Liver (tissue), 8 donors: ENCODE measurements at regions not wholly inside any gene's neighbourhood (a gene's known extent, or its start where the extent isn't known, plus 50 kb on each side); places are given as distances from the start of the nearest gene placed in this dataset.
"Not testable (repeated sequence)": the region's sequence is repeated elsewhere in the genome, so short reads cannot be mapped to it uniquely, and the experiment has no call there.

Experiments
- DNase-seq: peaks from one replicate; pipeline ENCODE4 v3.0.0-alpha.2; 2017; ENCODE audit warnings: low spot score
- H3K27ac ChIP-seq, 2 donors: one replicate each; pipeline ENCODE4 v1.7.0; 2013; ENCODE audit warnings: inconsistent platforms in 2 of 2, low read length in 2 of 2, control low read depth in 1 of 2, low read depth in 1 of 2, mild to moderate bottlenecking in 1 of 2
- H3K27me3 ChIP-seq, 4 donors: one replicate each; pipeline versions ENCODE4 v1.6.1 to v1.7.0; 2013; ENCODE audit warnings: low read length in 3 of 4, inconsistent platforms in 1 of 4, mild to moderate bottlenecking in 1 of 4, moderate library complexity in 1 of 4; ENCODE audit not compliant: control insufficient read depth in 4 of 4, insufficient read depth in 4 of 4
- H3K36me3 ChIP-seq, 4 donors: one replicate each; pipeline versions ENCODE4 v1.6.1 to v1.7.0; 2013; ENCODE audit warnings: low read length in 3 of 4, mild to moderate bottlenecking in 3 of 4, low read depth in 1 of 4, moderate library complexity in 1 of 4; ENCODE audit not compliant: control insufficient read depth in 4 of 4, insufficient read depth in 3 of 4
- H3K4me1 ChIP-seq, 4 donors: one replicate each; pipeline versions ENCODE4 v1.6.1 to v1.7.0; 2013; ENCODE audit warnings: low read length in 3 of 4, mild to moderate bottlenecking in 3 of 4, moderate library complexity in 1 of 4; ENCODE audit not compliant: control insufficient read depth in 4 of 4, insufficient read depth in 4 of 4
- H3K4me3 ChIP-seq, 3 donors: one replicate each; pipeline versions ENCODE4 v1.6.1 to v1.7.0; 2013; ENCODE audit warnings: low read length in 3 of 3, control low read depth in 1 of 3, low read depth in 1 of 3, mild to moderate bottlenecking in 1 of 3
- H3K9ac ChIP-seq, 2 donors: one replicate each; pipeline ENCODE4 v1.7.0; 2013; ENCODE audit warnings: low read length in 2 of 2, mild to moderate bottlenecking in 2 of 2, moderate library complexity in 2 of 2, control low read depth in 1 of 2, low read depth in 1 of 2
- H3K9me3 ChIP-seq, 4 donors: one replicate each; pipeline versions ENCODE4 v1.6.1 to v1.7.0; 2013; ENCODE audit warnings: low read length in 3 of 4; ENCODE audit not compliant: control insufficient read depth in 4 of 4
- FOXA1 ChIP-seq: IDR thresholded peaks from 2 replicates; pipeline ENCODE4 v1.6.1; 2016; ENCODE audit warnings: antibody characterized with exemption
- FOXA2 ChIP-seq: IDR thresholded peaks from 2 replicates; pipeline ENCODE4 v1.6.1; 2016; ENCODE audit warnings: antibody characterized with exemption
- GABPA ChIP-seq, 2 donors: IDR thresholded peaks in 1 of 2; conservative IDR thresholded peaks in 1 of 2; 2 replicates each; pipeline ENCODE4 v1.6.1; 2016; ENCODE audit warnings: antibody characterized with exemption in 2 of 2, mild to moderate bottlenecking in 1 of 2, moderate library complexity in 1 of 2
- HNF4A ChIP-seq, 2 donors: conservative IDR thresholded peaks; 2 replicates each; pipeline ENCODE4 v1.6.1; 2016; ENCODE audit warnings: antibody characterized with exemption in 2 of 2, mild to moderate bottlenecking in 2 of 2
- HNF4G ChIP-seq: IDR thresholded peaks from 2 replicates; pipeline ENCODE4 v1.6.1; 2016; ENCODE audit warnings: antibody characterized with exemption
- JUND ChIP-seq, 2 donors: IDR thresholded peaks; 2 replicates each; pipeline ENCODE4 v1.6.1; 2016; ENCODE audit warnings: antibody characterized with exemption in 2 of 2
- NR2F2 ChIP-seq: IDR thresholded peaks from 2 replicates; pipeline ENCODE4 v1.6.1; 2016; ENCODE audit warnings: antibody characterized with exemption
- RAD21 ChIP-seq, 2 donors: IDR thresholded peaks; 2 replicates each; pipeline ENCODE4 v1.6.1; 2016; ENCODE audit warnings: antibody characterized with exemption in 2 of 2, mild to moderate bottlenecking in 2 of 2
- REST ChIP-seq: IDR thresholded peaks from 2 replicates; pipeline ENCODE4 v1.6.1; 2016; ENCODE audit warnings: antibody characterized with exemption, mild to moderate bottlenecking
- RXRA ChIP-seq, 2 donors: IDR thresholded peaks; 2 replicates each; pipeline ENCODE4 v1.6.1; 2017 to 2018; ENCODE audit warnings: antibody characterized with exemption in 2 of 2, mild to moderate bottlenecking in 1 of 2
- SP1 ChIP-seq: IDR thresholded peaks from 2 replicates; pipeline ENCODE4 v1.6.1; 2018; ENCODE audit warnings: antibody characterized with exemption, mild to moderate bottlenecking
- TAF1 ChIP-seq: conservative IDR thresholded peaks from 2 replicates; pipeline ENCODE4 v1.6.1; 2016; ENCODE audit warnings: antibody characterized with exemption, mild to moderate bottlenecking
- YY1 ChIP-seq: IDR thresholded peaks from 2 replicates; pipeline ENCODE4 v1.6.1; 2016; ENCODE audit warnings: antibody characterized with exemption, mild to moderate bottlenecking
- WGBS: extraction: QIAGEN DNeasy Blood & Tissue Kit; methylation state at CpG from one replicate; pipeline ENCODE4 v1.1.7; 2013; 5-methylcytosine and 5-hydroxymethylcytosine counted together
- TF ChIP-seq, protein P1 (sequence below): IDR thresholded peaks from 2 replicates; pipeline ENCODE4 v1.6.1; 2016; ENCODE audit warnings: antibody characterized with exemption
- TF ChIP-seq, protein P2 (sequence below): IDR thresholded peaks from 2 replicates; pipeline ENCODE4 v1.6.1; 2016; ENCODE audit warnings: antibody characterized with exemption
- TF ChIP-seq, protein P3 (sequence below): fragments of 150-350 bp; IDR thresholded peaks from 2 replicates; pipeline ENCODE4 v1.5.1; 2017; ENCODE audit warnings: improper control_type of control experiment, low read depth, low read length; ENCODE audit not compliant: missing input control
- donor health status: healthy.
- donor health status: healthy.
- donor health status: healthy.
- donor health status: healthy.
- donor health status: healthy.

GRCh38 chrY:7358103-7358752 is 446.7 kb upstream of the AMELY start:
- Histone ChIP-seq H3K36me3 (peaks cover 0 to 7% (median 0%) of the 10 kb centered on the region in 4 donors), H3K4me3 (no peak overlapping the region), H3K27ac (no peak overlapping the region), H3K9ac (no peak overlapping the region), H3K9me3 (no peaks in the 10 kb centered on the region), H3K4me1 (no peaks in the 10 kb centered on the region), H3K27me3 (no peaks in the 10 kb centered on the region)
- DNase-seq: no peak
- WGBS: 56% methylated on average over 1 of the region's 1 CpG
- TF ChIP-seq HNF4G (no peak), NR2F2 (no peak), FOXA1 (no peak), TAF1 (no peak), SP1 (no peak), HNF4A (conservative IDR thresholded peaks at IDR 0.05) (no peak), GABPA (IDR thresholded peaks at IDR 0.05 in 1 of 2, conservative IDR thresholded peaks at IDR 0.05 in 1 of 2) (no peak), JUND (IDR thresholded peaks at IDR 0.05) (no peak)
- TF ChIP-seq, protein P1, sequence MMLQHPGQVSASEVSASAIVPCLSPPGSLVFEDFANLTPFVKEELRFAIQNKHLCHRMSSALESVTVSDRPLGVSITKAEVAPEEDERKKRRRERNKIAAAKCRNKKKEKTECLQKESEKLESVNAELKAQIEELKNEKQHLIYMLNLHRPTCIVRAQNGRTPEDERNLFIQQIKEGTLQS: no peak
- TF ChIP-seq, protein P2, sequence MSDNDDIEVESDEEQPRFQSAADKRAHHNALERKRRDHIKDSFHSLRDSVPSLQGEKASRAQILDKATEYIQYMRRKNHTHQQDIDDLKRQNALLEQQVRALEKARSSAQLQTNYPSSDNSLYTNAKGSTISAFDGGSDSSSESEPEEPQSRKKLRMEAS: no peak

DNA sequence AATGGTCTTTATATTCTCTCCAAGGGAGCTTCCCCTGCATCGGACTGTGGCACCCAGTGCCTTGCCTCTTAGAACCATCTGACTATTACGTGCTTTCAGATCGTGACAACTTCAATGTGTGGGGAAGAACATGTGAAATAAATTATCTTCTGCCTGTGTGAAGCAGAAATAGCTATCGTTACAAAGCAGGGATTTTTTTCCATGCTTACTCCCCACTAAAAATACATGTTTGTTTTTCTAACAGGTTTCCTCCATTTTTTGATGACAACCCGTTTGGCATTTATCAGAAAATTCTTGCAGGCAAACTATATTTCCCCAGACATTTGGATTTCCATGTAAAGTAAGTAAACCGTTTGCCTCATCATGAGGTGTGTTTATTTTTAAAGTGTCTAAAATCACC is 444.3 kb upstream of the AMELY start:
- not testable (repeated sequence) for H3K4me3 ChIP-seq, H3K9ac ChIP-seq, H3K36me3 ChIP-seq, DNase-seq, H3K9me3 ChIP-seq, H3K27ac ChIP-seq, H3K4me1 ChIP-seq, H3K27me3 ChIP-seq
- WGBS: 94% methylated on average over 6 of the region's 6 CpGs

- 7% methylated on average over 7 of the region's 7 CpGs for WGBS
- no peak overlapping the region for H3K27ac ChIP-seq
- H3K4me1 ChIP-seq: no peaks in the 10 kb centered on the region
- H3K27me3 ChIP-seq: no peaks in the 10 kb centered on the region
- H3K9ac ChIP-seq: no peak overlapping the region
- no peak overlapping the region for H3K4me3 ChIP-seq
- peak; percentile 43 for DNase-seq
- no peaks in the 10 kb centered on the region for H3K36me3 ChIP-seq
- TF ChIP-seq, protein P3, sequence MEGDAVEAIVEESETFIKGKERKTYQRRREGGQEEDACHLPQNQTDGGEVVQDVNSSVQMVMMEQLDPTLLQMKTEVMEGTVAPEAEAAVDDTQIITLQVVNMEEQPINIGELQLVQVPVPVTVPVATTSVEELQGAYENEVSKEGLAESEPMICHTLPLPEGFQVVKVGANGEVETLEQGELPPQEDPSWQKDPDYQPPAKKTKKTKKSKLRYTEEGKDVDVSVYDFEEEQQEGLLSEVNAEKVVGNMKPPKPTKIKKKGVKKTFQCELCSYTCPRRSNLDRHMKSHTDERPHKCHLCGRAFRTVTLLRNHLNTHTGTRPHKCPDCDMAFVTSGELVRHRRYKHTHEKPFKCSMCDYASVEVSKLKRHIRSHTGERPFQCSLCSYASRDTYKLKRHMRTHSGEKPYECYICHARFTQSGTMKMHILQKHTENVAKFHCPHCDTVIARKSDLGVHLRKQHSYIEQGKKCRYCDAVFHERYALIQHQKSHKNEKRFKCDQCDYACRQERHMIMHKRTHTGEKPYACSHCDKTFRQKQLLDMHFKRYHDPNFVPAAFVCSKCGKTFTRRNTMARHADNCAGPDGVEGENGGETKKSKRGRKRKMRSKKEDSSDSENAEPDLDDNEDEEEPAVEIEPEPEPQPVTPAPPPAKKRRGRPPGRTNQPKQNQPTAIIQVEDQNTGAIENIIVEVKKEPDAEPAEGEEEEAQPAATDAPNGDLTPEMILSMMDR: peak; percentile 38
- TF ChIP-seq RAD21 (IDR thresholded peaks at IDR 0.05) (peak in 1 of 2 donors; percentile 87), RXRA (IDR thresholded peaks at IDR 0.05) (no peak)
- H3K9me3 ChIP-seq: no peaks in the 10 kb centered on the region
Measured at GRCh38 chrY:7344661-7345060, 433.1 kb upstream of the AMELY start.

DNA sequence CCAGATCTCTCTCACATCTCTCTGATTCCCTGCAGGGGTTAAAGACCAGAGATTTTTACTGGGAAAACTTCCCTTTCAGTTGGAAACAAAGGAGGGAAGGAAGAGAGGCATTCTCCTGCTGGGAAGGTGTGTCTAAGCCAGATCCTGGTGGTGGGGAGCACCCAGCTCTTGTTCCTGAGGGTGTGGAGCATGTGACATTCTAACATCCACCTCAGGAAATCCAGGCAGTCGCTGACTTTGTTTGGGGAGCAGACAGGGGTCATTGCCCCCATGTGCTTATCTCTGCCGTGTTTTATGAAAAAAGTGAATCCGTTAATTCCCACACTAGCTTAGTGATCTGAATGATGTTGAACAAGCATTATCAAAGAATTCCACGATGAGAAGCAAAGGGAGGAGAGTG is 431.7 kb upstream of the AMELY start:
- Histone ChIP-seq H3K36me3 (no peaks in the 10 kb centered on the region), H3K9ac (no peak overlapping the region)
- WGBS: 41% methylated on average over 4 of the region's 4 CpGs

More for the DNA sequence above, 431.7 kb upstream of the AMELY start:
- H3K27me3 ChIP-seq: no peaks in the 10 kb centered on the region
- no peaks in the 10 kb centered on the region for H3K9me3 ChIP-seq
- H3K27ac ChIP-seq: no peak overlapping the region
- no peak for DNase-seq
- no peaks in the 10 kb centered on the region for H3K4me1 ChIP-seq
- no peak overlapping the region for H3K4me3 ChIP-seq
- no peak for TF ChIP-seq RAD21 (IDR thresholded peaks at IDR 0.05)
- TF ChIP-seq, protein P2: no peak
- no peak for TF ChIP-seq FOXA1
- no peak for TF ChIP-seq FOXA2
- no peak for TF ChIP-seq GABPA (IDR thresholded peaks at IDR 0.05 in 1 of 2, conservative IDR thresholded peaks at IDR 0.05 in 1 of 2)
- TF ChIP-seq SP1: no peak
- TF ChIP-seq YY1: no peak
- TF ChIP-seq REST: no peak
- TF ChIP-seq JUND (IDR thresholded peaks at IDR 0.05): no peak
